ENCODE measurements at regions not wholly inside any gene's neighbourhood (a gene's known extent, or its start where the extent isn't known, plus 50 kb on each side); places are given as distances from the start of the nearest gene placed in this dataset.

DNA sequence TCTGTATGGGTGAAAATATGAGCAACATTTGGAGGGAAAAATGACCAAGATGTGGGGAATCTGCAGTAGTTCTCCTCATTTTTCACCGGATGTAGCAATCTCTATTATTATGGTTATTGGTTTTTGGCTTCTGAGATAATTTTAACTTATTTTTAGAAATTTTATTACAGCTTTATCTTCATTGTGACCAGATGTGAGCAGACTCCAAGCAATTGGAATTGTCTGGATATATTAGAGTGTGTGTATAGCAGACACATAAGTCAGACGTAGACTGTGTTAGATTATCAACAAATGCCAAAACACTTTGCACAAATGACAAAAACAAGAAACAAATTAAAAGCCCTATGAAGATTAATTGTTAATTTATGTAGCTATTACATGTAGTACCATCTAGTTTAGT, 249.1 kb downstream of the DNAJB9 start:
- no peak for TF ChIP-seq ZNF274 (IDR thresholded peaks at IDR 0.05; ENCODE audit: low read depth, low read length)
- TF ChIP-seq YY1 (IDR thresholded peaks at IDR 0.05; ENCODE audit: insufficient read depth, insufficient read length), result no peak
- no peak for TF ChIP-seq SUZ12 (IDR thresholded peaks at IDR 0.05; ENCODE audit: extremely low read depth, insufficient read depth, insufficient read length)
